ENCODE measurements at regions not wholly inside any gene's neighbourhood (a gene's known extent, or its start where the extent isn't known, plus 50 kb on each side); places are given as distances from the start of the nearest gene placed in this dataset.

DNA sequence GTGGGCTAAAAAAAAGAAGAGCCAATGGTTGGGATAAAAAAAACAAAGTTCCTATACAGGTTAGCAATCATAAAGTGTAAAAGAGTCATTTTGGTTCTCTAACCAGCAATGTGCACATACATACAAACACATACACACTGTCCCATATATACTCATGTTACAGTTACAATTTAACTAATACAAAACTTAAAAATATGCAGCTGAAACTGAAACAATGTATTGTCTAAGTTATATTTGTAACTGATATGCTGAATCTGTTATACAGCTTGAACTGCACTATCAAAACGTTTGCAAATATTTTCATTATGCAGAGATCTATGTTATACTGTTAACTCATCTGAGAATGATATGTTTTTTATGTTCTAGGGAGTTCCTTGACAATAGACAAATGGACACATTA lies 173.7 kb downstream of the KLF12 start:
- no peak for DNase-seq

DNA sequence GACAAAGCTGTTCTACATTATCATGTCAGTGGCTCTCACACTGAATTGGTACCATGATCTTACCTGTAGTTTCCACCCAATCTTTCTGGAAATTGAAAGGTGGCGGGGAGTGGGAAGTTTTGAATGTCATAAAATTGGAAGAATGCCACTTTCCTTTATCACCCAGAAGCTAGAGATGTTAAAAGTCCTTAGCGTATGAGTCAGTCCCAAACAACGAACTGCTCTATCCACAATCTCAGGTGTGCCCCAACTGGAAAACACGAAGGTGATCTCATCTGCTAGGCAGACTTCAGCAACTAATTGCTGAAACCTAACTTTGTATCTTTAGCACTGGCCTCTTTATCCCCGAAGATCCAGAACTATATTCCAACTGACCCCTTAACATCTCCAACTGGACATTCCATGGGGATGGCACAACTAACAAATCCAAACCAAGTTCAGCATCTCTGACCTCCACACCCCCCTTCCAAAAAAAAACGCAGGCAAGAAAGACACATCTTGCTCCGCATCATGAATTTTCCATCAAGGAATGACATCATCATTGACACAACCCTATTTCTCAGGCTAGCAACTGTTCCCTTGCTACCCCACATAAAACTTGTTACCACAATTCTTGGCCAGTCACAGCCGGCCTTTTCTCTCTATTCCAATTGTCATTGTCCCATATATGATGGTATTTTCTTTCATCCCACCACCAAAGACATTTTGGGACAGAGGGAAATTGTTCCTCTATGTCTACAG lies 175.4 kb downstream of the KLF12 start:
- DNase-seq, result no peak

DNA sequence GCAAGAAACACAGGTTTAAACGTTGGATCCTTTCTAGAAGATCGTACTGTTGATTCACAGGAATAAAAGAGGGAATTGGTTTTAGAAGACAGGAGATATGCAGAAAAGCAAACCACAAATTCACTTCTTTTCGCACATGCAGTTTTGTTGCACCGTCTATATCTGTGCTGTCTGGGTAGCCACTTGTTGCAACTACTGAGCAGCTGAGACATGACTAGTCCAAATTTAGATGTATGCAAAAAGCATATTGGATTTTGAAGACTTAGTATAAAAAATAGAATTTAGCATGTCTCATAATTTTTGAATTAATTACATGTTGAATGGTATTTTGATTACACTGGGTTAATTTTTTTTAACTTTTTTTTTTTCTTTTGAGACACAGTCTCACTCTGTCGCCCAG lies 176.3 kb downstream of the KLF12 start:
- DNase-seq, result no peak

GRCh38 chr13:73956795-73957408 lies 177.3 kb downstream of the KLF12 start:
- DNase-seq, result no peak

GRCh38 chr13:73955977-73956500 lies 178.2 kb downstream of the KLF12 start:
- DNase-seq, result no peak

- no peak for DNase-seq
Observed at GRCh38 chr13:73954808-73955207, 179.4 kb downstream of the KLF12 start.

GRCh38 chr13:73952648-73953047 lies 181.6 kb downstream of the KLF12 start:
- no peak for DNase-seq

GRCh38 chr13:73948848-73949529 lies 185.2 kb downstream of the KLF12 start:
- no peak for DNase-seq

GRCh38 chr13:73945871-73946270 lies 188.3 kb downstream of the KLF12 start:
- no peak for DNase-seq

DNA sequence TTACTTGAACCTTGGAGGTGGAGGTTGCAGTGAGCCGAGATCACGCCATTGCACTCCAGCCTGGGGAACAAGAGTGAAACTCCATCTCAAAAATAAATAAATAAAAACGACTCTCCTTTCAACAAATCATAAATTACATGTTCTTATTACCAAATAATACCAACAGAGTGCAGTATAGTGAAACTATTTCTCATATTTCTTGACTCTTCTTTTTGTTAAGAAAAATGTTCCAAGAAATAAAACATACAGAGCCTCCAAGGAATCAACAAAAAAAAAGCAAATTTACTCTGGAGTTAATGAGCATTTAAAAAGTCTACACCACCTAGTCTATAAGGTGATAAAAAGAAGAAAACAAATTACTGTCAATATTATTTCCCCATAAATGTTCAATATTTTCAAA lies 188.8 kb downstream of the KLF12 start:
- no peak for DNase-seq

- DNase-seq, result no peak
Observed at GRCh38 chr13:73943965-73944233, 190.3 kb downstream of the KLF12 start.

DNA sequence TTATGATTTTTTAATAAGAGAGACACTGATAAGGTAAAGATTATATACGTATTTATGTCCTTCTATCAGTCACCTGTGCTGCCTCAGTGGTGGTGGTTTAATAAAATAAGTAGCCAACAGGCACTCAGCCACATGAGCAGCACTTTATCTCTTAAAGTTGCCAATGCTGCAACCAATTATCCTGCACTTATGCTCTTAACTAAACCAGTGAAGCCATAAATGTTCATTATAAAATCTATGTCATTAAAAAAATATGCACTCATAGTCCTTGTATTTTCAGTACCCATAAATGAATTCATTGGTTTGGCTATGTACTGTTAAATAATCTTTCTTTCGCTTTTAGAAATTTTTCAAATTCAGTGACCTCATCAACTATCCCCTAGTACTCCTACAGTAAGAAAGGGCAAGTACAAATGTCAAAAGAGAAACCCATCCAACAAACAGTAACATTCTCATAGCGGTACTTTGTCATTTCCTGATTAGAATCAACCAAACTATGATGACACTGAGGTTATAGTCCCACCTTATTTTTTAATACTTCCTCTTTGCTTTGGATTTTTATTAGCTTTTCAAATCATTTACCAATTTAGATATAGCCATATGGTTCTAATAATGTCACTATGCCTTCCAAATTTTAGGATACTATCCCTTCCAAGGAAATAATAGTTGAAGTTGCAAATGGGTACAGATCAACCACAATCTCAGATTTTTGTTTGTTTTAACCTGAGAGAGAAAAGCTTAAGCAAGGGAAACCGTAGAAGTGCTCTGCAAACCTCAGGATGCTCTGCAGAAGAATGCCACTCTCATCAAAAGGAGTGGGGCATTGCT lies 190.9 kb downstream of the KLF12 start:
- no peak for DNase-seq

GRCh38 chr13:73941752-73942151 lies 192.5 kb downstream of the KLF12 start:
- DNase-seq, result no peak

GRCh38 chr13:73940098-73940497 lies 194.1 kb downstream of the KLF12 start:
- DNase-seq, result no peak

GRCh38 chr13:73939603-73940002 lies 194.6 kb downstream of the KLF12 start:
- no peak for DNase-seq

DNA sequence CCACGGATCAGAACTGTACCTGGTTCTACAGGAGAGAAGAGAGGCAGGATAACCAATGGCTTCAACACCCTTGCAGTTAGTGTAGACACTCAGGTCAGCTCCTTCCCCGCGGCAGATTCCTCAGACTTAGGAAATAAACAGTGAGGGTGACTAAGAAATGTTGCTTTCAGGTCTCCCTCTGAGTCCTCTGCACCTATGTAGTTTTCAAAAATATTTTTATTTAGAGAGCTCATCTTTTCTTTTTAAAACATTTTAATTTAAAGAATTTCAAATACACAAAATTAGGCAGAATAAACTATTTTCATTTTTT lies 195.2 kb downstream of the KLF12 start:
- DNase-seq, result no peak

- DNase-seq, result no peak
Observed at GRCh38 chr13:73938372-73939070, 195.7 kb downstream of the KLF12 start.

- DNase-seq, result no peak
Observed at GRCh38 chr13:73937441-73937840, 196.8 kb downstream of the KLF12 start.

- no peak for DNase-seq
Observed at GRCh38 chr13:73935991-73936390, 198.2 kb downstream of the KLF12 start.

- no peak for DNase-seq
Observed at GRCh38 chr13:73934771-73935170, 199.4 kb downstream of the KLF12 start.

- no peak for DNase-seq
Observed at GRCh38 chr13:73934215-73934641, 200.0 kb downstream of the KLF12 start.

- no peak for DNase-seq
Observed at GRCh38 chr13:73933795-73934194, 200.4 kb downstream of the KLF12 start.

DNA sequence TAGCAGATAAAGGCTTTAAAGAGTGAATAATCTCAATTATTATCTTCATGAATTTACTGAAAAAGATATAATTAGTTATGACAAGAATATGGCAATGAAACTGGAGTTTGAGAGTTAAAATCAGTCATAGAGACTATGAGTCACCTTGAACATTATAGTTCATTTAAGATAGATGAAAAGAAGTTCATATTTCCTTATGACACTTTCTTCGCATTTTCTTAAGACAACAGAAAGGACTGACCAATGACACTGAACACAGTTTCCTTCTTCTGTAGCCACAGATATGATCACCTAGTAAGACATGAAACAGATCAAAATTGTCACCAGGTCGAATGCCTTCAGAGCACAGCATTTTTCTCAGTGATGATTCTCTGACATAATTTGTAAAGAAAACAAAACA lies 202.1 kb downstream of the KLF12 start:
- no peak for DNase-seq

Data from activated naive CD4-positive, alpha-beta T cell treated with Interleukin-2 at 50 U/mL for 16 hours (primary cell).